ENCODE measurements at regions not wholly inside any gene's neighbourhood (a gene's known extent, or its start where the extent isn't known, plus 50 kb on each side); places are given as distances from the start of the nearest gene placed in this dataset.
"Not testable (repeated sequence)": the region's sequence is repeated elsewhere in the genome, so short reads cannot be mapped to it uniquely, and the experiment has no call there.

GRCh38 chr6:140729521-140729920 is 1355.1 kb upstream of the CITED2 start:
- DNase-seq = no peak

- DNase-seq = no peak
These were observed 1343.6 kb upstream of the CITED2 start for GRCh38 chr6:140718021-140718420.

GRCh38 chr6:140713495-140713894 is 1339.0 kb upstream of the CITED2 start:
- DNase-seq = no peak

GRCh38 chr6:140711019-140711613 is 1336.7 kb upstream of the CITED2 start:
- no peak for DNase-seq

- DNase-seq = no peak
These were observed 1334.0 kb upstream of the CITED2 start for GRCh38 chr6:140708441-140708840.

- not testable (repeated sequence) for DNase-seq
These were observed 1329.6 kb upstream of the CITED2 start for GRCh38 chr6:140704008-140704407.

- no peak for DNase-seq
These were observed 1323.1 kb upstream of the CITED2 start for GRCh38 chr6:140697585-140697984.

GRCh38 chr6:140684776-140685550 is 1310.5 kb upstream of the CITED2 start:
- DNase-seq = no peak

- DNase-seq = no peak
These were observed 1303.5 kb upstream of the CITED2 start for GRCh38 chr6:140677781-140678528.

- DNase-seq = no peak
These were observed 1297.5 kb upstream of the CITED2 start for GRCh38 chr6:140671926-140672325.

GRCh38 chr6:140670021-140670420 is 1295.6 kb upstream of the CITED2 start:
- no peak for DNase-seq

- DNase-seq = no peak
These were observed 1294.9 kb upstream of the CITED2 start for GRCh38 chr6:140669321-140669720.

- no peak for DNase-seq
These were observed 1289.3 kb upstream of the CITED2 start for GRCh38 chr6:140663772-140664171.

GRCh38 chr6:140663094-140663493 is 1288.6 kb upstream of the CITED2 start:
- no peak for DNase-seq

GRCh38 chr6:140661691-140662090 is 1287.2 kb upstream of the CITED2 start:
- no peak for DNase-seq

GRCh38 chr6:140660295-140660694 is 1285.8 kb upstream of the CITED2 start:
- DNase-seq = no peak

- DNase-seq = no peak
These were observed 1279.5 kb upstream of the CITED2 start for GRCh38 chr6:140653972-140654371.

- no peak for DNase-seq
These were observed 1279.1 kb upstream of the CITED2 start for GRCh38 chr6:140653506-140653905.

- DNase-seq = not testable (repeated sequence)
These were observed 1275.1 kb upstream of the CITED2 start for GRCh38 chr6:140649502-140649901.

GRCh38 chr6:140647322-140647721 is 1272.9 kb upstream of the CITED2 start:
- DNase-seq = not testable (repeated sequence)

- DNase-seq = no peak
These were observed 1269.6 kb upstream of the CITED2 start for GRCh38 chr6:140644017-140644416.

GRCh38 chr6:140641412-140641811 is 1267.0 kb upstream of the CITED2 start:
- no peak for DNase-seq

- DNase-seq = no peak
These were observed 1262.5 kb upstream of the CITED2 start for GRCh38 chr6:140636908-140637402.

Data from femur (tissue), 1 donor.